H1 (cell line): ENCODE measurements at regions not wholly inside any gene's neighbourhood (a gene's known extent, or its start where the extent isn't known, plus 50 kb on each side); places are given as distances from the start of the nearest gene placed in this dataset.

Experiments used
- CTCF ChIA-PET: fragments of 300-600 bp; sonication (Branson Sonifier 250); formaldehyde crosslinking; loops from one replicate; lab custom pipeline; 2021; ENCODE audit not compliant: partially characterized antibody; lab: Charles Lee
- POLR2A ChIA-PET: fragments of 300-600 bp; sonication (Branson Sonifier 250); formaldehyde crosslinking; loops from one replicate; lab custom pipeline; 2021; ENCODE audit warnings: inconsistent platforms; ENCODE audit not compliant: partially characterized antibody; lab: Charles Lee
- DNase-seq, 2 experiments: peaks; one replicate each; pipeline versions ENCODE4 v3.0.0 to v3.0.0-alpha.2; 2010 to 2022; ENCODE audit warnings: low spot score in 2 of 2, low read depth in 1 of 2, mixed read lengths in 1 of 2
- FAIRE-seq: peaks from 2 replicates; lab custom pipeline; 2011; peaks lifted over from hg19 to GRCh38; lab: Jason Lieb, UNC
- H2AFZ ChIP-seq: 2 replicates; pipeline ENCODE4 v1.8.1; 2012; ENCODE audit warnings: low read length, inconsistent platforms
- H2AK5ac ChIP-seq: 2 replicates; pipeline ENCODE4 v1.6.1; 2013; ENCODE audit warnings: low read depth, low read length
- H2BK120ac ChIP-seq: replicated peaks from 2 replicates; pipeline ENCODE3; 2013; ENCODE audit warnings: low read depth, low read length, inconsistent platforms
- H2BK12ac ChIP-seq: 2 replicates; pipeline ENCODE4 v1.6.1; 2013; ENCODE audit warnings: low read depth, low read length
- H2BK15ac ChIP-seq: 2 replicates; pipeline ENCODE4 v1.6.1; 2013; ENCODE audit warnings: low read length
- H2BK20ac ChIP-seq: 2 replicates; pipeline ENCODE4 v1.6.1; 2013; ENCODE audit warnings: low read length
- H2BK5ac ChIP-seq: 2 replicates; pipeline ENCODE4 v1.6.1; 2013; ENCODE audit warnings: low read depth, low read length
- H3K14ac ChIP-seq: 2 replicates; pipeline ENCODE4 v1.6.1; 2013; ENCODE audit warnings: inconsistent platforms; ENCODE audit not compliant: insufficient read length
- H3K18ac ChIP-seq: 2 replicates; pipeline ENCODE4 v1.6.1; 2013; ENCODE audit warnings: low read length; ENCODE audit errors: extremely low read depth
- H3K23ac ChIP-seq: 2 replicates; pipeline ENCODE4 v1.6.1; 2013; ENCODE audit warnings: inconsistent platforms; ENCODE audit not compliant: insufficient read length
- H3K23me2 ChIP-seq: 2 replicates; pipeline ENCODE4 v1.6.1; 2013; ENCODE audit warnings: low read depth, low read length
- H3K27ac ChIP-seq: 2 replicates; pipeline ENCODE4 v1.6.1; 2011; ENCODE audit warnings: low read depth, low read length, inconsistent platforms
- H3K27me3 ChIP-seq, 4 experiments: replicated peaks in 1 of 4; 1 replicate in 1 of 4; 2 replicates in 3 of 4; pipeline versions ENCODE4 v1.6.1 to v1.8.1; 2011 to 2013; ENCODE audit warnings: low read length in 3 of 4, mild to moderate bottlenecking in 3 of 4, inconsistent platforms in 2 of 4, mixed read lengths in 2 of 4, moderate library complexity in 1 of 4; ENCODE audit not compliant: control insufficient read depth in 3 of 4, insufficient read depth in 3 of 4; ENCODE audit errors: extremely low read depth in 1 of 4
- H3K36me3 ChIP-seq, 4 experiments: 2 replicates each; pipeline versions ENCODE4 v1.6.1 to v1.8.1; 2011 to 2013; ENCODE audit warnings: mild to moderate bottlenecking in 4 of 4, low read length in 3 of 4, moderate library complexity in 2 of 4, control low read depth in 1 of 4, inconsistent platforms in 1 of 4; ENCODE audit not compliant: insufficient read depth in 4 of 4, control insufficient read depth in 2 of 4
- H3K4ac ChIP-seq: replicated peaks from 2 replicates; pipeline ENCODE3; 2013; ENCODE audit warnings: low read length, low read depth, mixed read lengths, inconsistent platforms; ENCODE audit not compliant: insufficient read length
- H3K4me1 ChIP-seq, 4 experiments: replicated peaks in 1 of 4; 1 replicate in 1 of 4; 2 replicates in 3 of 4; pipeline versions ENCODE4 v1.6.1 to v1.8.1; 2011 to 2013; ENCODE audit warnings: low read length in 3 of 4, inconsistent platforms in 2 of 4, mixed read lengths in 1 of 4; ENCODE audit not compliant: insufficient read depth in 4 of 4, control insufficient read depth in 3 of 4
- H3K4me2 ChIP-seq, 2 experiments: 2 replicates each; pipeline versions ENCODE4 v1.6.1 to v1.8.1; 2011 to 2013; ENCODE audit warnings: low read depth in 2 of 2, low read length in 2 of 2, control low read depth in 1 of 2, inconsistent platforms in 1 of 2, mild to moderate bottlenecking in 1 of 2; ENCODE audit not compliant: insufficient read depth in 1 of 2
- H3K4me3 ChIP-seq, 4 experiments: fragments of 200-600, 300-600 bp in 1 of 4; sonication (generic), shearing (Covaris generic), sonication (Bioruptor Twin) in 1 of 4; 2 replicates each; pipeline versions ENCODE4 v1.5.1 to v1.8.1; 2011 to 2016; ENCODE audit warnings: low read length in 4 of 4, low read depth in 3 of 4, control low read depth in 2 of 4, inconsistent platforms in 2 of 4, mild to moderate bottlenecking in 2 of 4, mixed read lengths in 1 of 4, moderate library complexity in 1 of 4; ENCODE audit not compliant: insufficient read depth in 2 of 4; ENCODE audit errors: extremely low read depth in 1 of 4
- H3K56ac ChIP-seq: replicated peaks from 2 replicates; pipeline ENCODE3; 2013; ENCODE audit warnings: low read depth, mild to moderate bottlenecking, mixed read lengths, low read length, inconsistent platforms; ENCODE audit not compliant: insufficient read length
- H3K79me1 ChIP-seq: 2 replicates; pipeline ENCODE4 v1.6.1; 2013; ENCODE audit warnings: low read depth, low read length, control low read depth
- H3K79me2 ChIP-seq, 2 experiments: 2 replicates each; pipeline versions ENCODE4 v1.6.1 to v1.8.1; 2012 to 2013; ENCODE audit warnings: low read length in 2 of 2, mild to moderate bottlenecking in 2 of 2, inconsistent platforms in 1 of 2; ENCODE audit not compliant: insufficient read depth in 2 of 2, control insufficient read depth in 1 of 2
- H3K9ac ChIP-seq, 4 experiments: replicated peaks in 1 of 4; 1 replicate in 1 of 4; 2 replicates in 3 of 4; pipeline versions ENCODE4 v1.6.1 to v1.8.1; 2011 to 2013; ENCODE audit warnings: low read depth in 3 of 4, low read length in 3 of 4, control low read depth in 2 of 4, mild to moderate bottlenecking in 2 of 4, moderate library complexity in 2 of 4, inconsistent platforms in 1 of 4; ENCODE audit errors: extremely low read depth in 1 of 4
- H3K9me3 ChIP-seq, 2 experiments: 2 replicates each; pipeline versions ENCODE4 v1.6.1 to v1.8.1; 2012 to 2013; ENCODE audit warnings: mild to moderate bottlenecking in 2 of 2, moderate library complexity in 2 of 2, control low read depth in 1 of 2, inconsistent platforms in 1 of 2, low read depth in 1 of 2, low read length in 1 of 2, mixed read lengths in 1 of 2; ENCODE audit not compliant: insufficient read depth in 2 of 2
- H4K20me1 ChIP-seq, 2 experiments: replicated peaks in 1 of 2; 2 replicates each; pipeline versions ENCODE3 to v1.8.1; 2011 to 2013; ENCODE audit warnings: inconsistent platforms in 2 of 2, low read length in 2 of 2, mild to moderate bottlenecking in 1 of 2; ENCODE audit not compliant: insufficient read depth in 2 of 2, control insufficient read depth in 1 of 2
- H4K5ac ChIP-seq: 2 replicates; pipeline ENCODE4 v1.6.1; 2013; ENCODE audit warnings: low read length, low read depth, mixed read lengths, inconsistent platforms; ENCODE audit not compliant: insufficient read length
- H4K8ac ChIP-seq: 2 replicates; pipeline ENCODE4 v1.8.0; 2013; ENCODE audit warnings: mild to moderate bottlenecking, moderate library complexity, low read length, inconsistent platforms; ENCODE audit not compliant: insufficient read depth; ENCODE audit errors: extremely low read depth
- H4K91ac ChIP-seq: replicated peaks from 2 replicates; pipeline ENCODE3; 2013; ENCODE audit warnings: low read length, mixed read lengths, inconsistent platforms; ENCODE audit not compliant: insufficient read length
- EGR1 ChIP-seq: IDR thresholded peaks from 2 replicates; pipeline ENCODE4 v1.6.1; 2011; ENCODE audit warnings: low read depth, low read length, borderline replicate concordance
- RAD21 ChIP-seq, 2 experiments: IDR thresholded peaks in 1 of 2; conservative IDR thresholded peaks in 1 of 2; 2 replicates each; pipeline ENCODE4 v1.6.1; 2011; ENCODE audit warnings: low read depth in 2 of 2, low read length in 2 of 2, improper control_type of control experiment in 1 of 2, inconsistent platforms in 1 of 2, mild to moderate bottlenecking in 1 of 2, moderate library complexity in 1 of 2
- SP4 ChIP-seq: IDR thresholded peaks from 2 replicates; pipeline ENCODE4 v1.6.1; 2012; ENCODE audit warnings: low read length, inconsistent platforms
- WGBS, 2 experiments: shearing (Covaris generic) in 1 of 2; methylation state at CpG; one replicate each; pipeline versions ENCODE4 v1.1.6 to v1.1.7; 2013 to 2015; ENCODE audit warnings: low lambda C conversion rate in 2 of 2, mixed read lengths in 2 of 2, inconsistent platforms in 1 of 2, low coverage in 1 of 2, missing lambda C conversion rate in 1 of 2; ENCODE audit not compliant: insufficient replicate concordance in 2 of 2, insufficient coverage in 1 of 2, insufficient read length in 1 of 2; ENCODE audit errors: extremely low coverage in 1 of 2, missing lambda C conversion rate in 1 of 2; 5-methylcytosine and 5-hydroxymethylcytosine counted together

GRCh38 chr3:79953591-79954101 lies 185.8 kb upstream of the ROBO1 start:
- FAIRE-seq (no peak), DNase-seq (no peak)
- H3K4ac ChIP-seq, result no peak overlapping the region
- no peak overlapping the region for H2BK20ac ChIP-seq
- no peak overlapping the region for H4K8ac ChIP-seq
- no peak overlapping the region for H2AK5ac ChIP-seq
- WGBS, 2 experiments, result 65% methylated on average over 2 of the region's 2 CpGs; no CpG with 5 or more reads in 1 of the 2 experiments
- ChIA-PET CTCF (interaction anchor here (1.6 kb wide), 1 partner anchor 354 kb away, joined by 3 read pairs; no protein-coding TSS in a partner anchor), POLR2A (no interaction called here)
- H3K27ac ChIP-seq, result no peak overlapping the region
- no peak overlapping the region for H3K14ac ChIP-seq
- no peak overlapping the region for H4K5ac ChIP-seq
- no peak overlapping the region for H3K23ac ChIP-seq
- no peak overlapping the region for H2BK12ac ChIP-seq
- H3K56ac ChIP-seq, result no peak overlapping the region
- no peaks in the 10 kb centered on the region for H3K36me3 ChIP-seq
- H2BK120ac ChIP-seq, result no peak overlapping the region
- no peak overlapping the region for H2BK5ac ChIP-seq
- H3K27me3 ChIP-seq, result no peaks in the 10 kb centered on the region
- H3K18ac ChIP-seq, result no peak overlapping the region
- no peak overlapping the region for H4K91ac ChIP-seq
- H3K4me3 ChIP-seq, result no peak overlapping the region
- H3K23me2 ChIP-seq, result no peaks in the 10 kb centered on the region
- H3K4me1 ChIP-seq, result peaks cover 0 to 3% (median 0%) of the 10 kb centered on the region in 4 experiments; a peak in 2 of 7 replicates
- TF ChIP-seq RAD21 (IDR thresholded peaks at IDR 0.05 in 1 of 2, conservative IDR thresholded peaks at IDR 0.05 in 1 of 2; ENCODE audit: low read depth in 2 of 2, low read length in 2 of 2) (no peak), SP4 (no peak), EGR1 (no peak)
- H2BK15ac ChIP-seq, result no peak overlapping the region
- no peaks in the 10 kb centered on the region for H3K79me2 ChIP-seq
- peaks cover 0 to 12% of the 10 kb centered on the region in 2 experiments; a peak in 1 of 4 replicates for H3K9me3 ChIP-seq
- no peak overlapping the region for H3K9ac ChIP-seq
- H3K79me1 ChIP-seq, result no peaks in the 10 kb centered on the region
- no peak overlapping the region for H3K4me2 ChIP-seq
- no peak overlapping the region for H2AFZ ChIP-seq
- H4K20me1 ChIP-seq, result no peaks in the 10 kb centered on the region
